AML-193 (cell line): ENCODE measurements at regions not wholly inside any gene's neighbourhood (a gene's known extent, or its start where the extent isn't known, plus 50 kb on each side); places are given as distances from the start of the nearest gene placed in this dataset.

Source experiments
- DNase-seq, 2 experiments: peaks; one replicate each; lab custom pipeline; 2025; lab: John Stamatoyannopoulos, UW

- no peak for DNase-seq
These were observed 309.8 kb upstream of the HAND2 start for GRCh38 chr4:173839865-173840264.

DNA sequence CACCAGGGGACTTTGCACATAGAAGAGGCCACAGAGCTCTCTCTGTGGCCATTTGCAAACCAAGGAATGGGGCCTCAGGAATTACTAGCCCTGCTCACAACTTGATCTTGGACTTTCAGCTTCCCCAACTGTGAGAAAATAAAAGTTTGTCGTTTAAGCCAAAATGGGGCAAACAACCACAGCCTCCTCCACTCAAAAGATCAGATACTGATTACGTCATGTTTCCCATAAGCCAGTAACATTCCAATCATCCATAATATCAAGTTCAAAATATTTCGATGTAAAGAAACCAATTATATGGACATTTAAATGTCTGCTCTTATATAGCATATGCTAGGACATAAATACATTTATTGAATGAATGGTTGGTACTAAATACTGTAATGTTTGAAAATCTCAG lies 307.5 kb upstream of the HAND2 start:
- DNase-seq: no peak

GRCh38 chr4:173835903-173836302 lies 305.9 kb upstream of the HAND2 start:
- DNase-seq: no peak

- peak; percentile 5 to 12 for DNase-seq
These were observed 304.1 kb upstream of the HAND2 start for GRCh38 chr4:173834151-173834550.

- DNase-seq: no peak
These were observed 299.5 kb upstream of the HAND2 start for GRCh38 chr4:173829565-173829964.

GRCh38 chr4:173827707-173828106 lies 297.7 kb upstream of the HAND2 start:
- no peak for DNase-seq

DNA sequence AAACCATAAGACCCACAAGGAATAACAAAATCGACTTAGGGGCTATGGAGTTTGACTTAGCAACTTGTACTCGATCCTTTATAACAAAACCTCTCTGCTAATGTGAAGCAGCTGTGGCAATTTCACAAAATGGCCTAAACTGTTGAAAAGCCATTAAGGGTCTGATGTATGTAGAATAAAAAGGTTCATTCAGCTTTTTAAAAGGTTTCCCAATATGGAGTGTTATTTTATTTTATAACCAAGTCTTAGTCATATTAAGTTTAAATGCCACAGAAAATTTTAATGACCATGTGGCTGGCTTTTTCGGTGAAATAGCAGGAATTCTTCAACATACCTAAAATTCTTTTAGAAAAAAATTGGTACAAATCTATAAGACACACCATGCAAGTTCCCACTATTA lies 291.8 kb upstream of the HAND2 start:
- no peak for DNase-seq

GRCh38 chr4:173821036-173821435 lies 291.0 kb upstream of the HAND2 start:
- no peak for DNase-seq

- DNase-seq: no peak
These were observed 277.3 kb upstream of the HAND2 start for GRCh38 chr4:173807347-173807746.

DNA sequence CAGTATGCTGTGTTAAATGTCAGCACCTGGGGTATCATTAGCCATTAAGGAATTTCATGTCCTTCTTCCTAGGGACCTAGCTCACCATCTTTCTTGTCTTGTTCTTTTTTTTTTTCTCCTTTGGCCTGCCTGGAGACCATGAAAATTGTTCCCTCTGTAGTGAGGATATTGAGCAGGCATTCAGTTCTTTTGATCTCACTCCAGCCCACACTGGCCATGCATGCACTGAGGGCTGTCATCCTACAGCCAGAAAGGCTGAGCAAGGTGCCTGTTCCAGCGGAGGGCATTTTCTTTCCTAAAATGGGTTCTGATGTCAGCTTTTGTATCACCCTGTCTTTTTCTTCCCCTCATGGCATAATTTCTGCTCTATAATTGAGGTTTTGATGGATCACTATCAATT lies 275.9 kb upstream of the HAND2 start:
- DNase-seq: no peak

GRCh38 chr4:173802662-173803022 lies 272.6 kb upstream of the HAND2 start:
- no peak for DNase-seq

GRCh38 chr4:173801876-173802661 lies 272.0 kb upstream of the HAND2 start:
- no peak for DNase-seq

DNA sequence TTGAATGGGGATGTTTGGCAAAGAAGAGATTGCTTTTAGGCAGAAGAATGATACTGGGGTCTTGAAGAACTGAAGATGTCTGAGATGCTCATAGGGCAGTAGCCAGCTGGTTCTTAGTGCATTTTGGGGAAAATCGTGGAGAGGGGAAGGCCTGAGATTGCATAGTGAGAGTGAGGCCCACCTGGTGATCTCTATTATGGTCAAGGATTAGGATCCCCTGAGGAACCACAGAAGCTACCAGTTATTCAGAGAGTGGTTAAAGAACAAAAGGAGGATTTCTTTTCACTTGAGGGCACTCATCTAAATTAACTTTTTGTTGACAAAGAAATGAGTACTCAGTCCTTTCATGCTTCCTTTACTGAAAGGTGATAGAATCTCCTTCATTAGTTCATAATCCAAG lies 271.3 kb upstream of the HAND2 start:
- no peak for DNase-seq

GRCh38 chr4:173797296-173797695 lies 267.3 kb upstream of the HAND2 start:
- no peak for DNase-seq

- no peak for DNase-seq
These were observed 264.6 kb upstream of the HAND2 start for GRCh38 chr4:173794662-173795061.

GRCh38 chr4:173793937-173794510 lies 264.0 kb upstream of the HAND2 start:
- DNase-seq: no peak

DNA sequence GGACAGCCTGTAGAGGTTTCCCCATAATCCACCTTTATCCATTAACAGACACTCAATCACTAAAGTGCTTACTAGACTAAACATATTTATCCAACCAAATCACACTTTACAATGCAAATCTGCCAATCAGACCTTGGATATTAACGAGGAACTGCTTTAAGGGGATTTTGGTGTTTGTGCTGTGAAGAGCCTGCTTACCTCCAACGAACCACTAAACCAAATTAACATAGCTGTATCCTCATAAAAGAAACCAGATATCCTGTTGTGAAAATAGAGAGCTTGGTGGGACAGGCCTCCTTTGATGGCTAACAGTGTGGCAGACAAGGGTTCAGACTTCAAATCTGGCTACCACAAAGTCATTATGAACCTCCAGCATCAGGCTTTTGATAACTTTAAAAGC lies 252.6 kb upstream of the HAND2 start:
- no peak for DNase-seq

- DNase-seq: no peak
These were observed 247.9 kb upstream of the HAND2 start for GRCh38 chr4:173777921-173778320.

- DNase-seq: no peak
These were observed 247.4 kb upstream of the HAND2 start for GRCh38 chr4:173777421-173777820.

- no peak for DNase-seq
These were observed 239.5 kb upstream of the HAND2 start for GRCh38 chr4:173769568-173769967.

- no peak for DNase-seq
These were observed 237.6 kb upstream of the HAND2 start for GRCh38 chr4:173767650-173768049.

DNA sequence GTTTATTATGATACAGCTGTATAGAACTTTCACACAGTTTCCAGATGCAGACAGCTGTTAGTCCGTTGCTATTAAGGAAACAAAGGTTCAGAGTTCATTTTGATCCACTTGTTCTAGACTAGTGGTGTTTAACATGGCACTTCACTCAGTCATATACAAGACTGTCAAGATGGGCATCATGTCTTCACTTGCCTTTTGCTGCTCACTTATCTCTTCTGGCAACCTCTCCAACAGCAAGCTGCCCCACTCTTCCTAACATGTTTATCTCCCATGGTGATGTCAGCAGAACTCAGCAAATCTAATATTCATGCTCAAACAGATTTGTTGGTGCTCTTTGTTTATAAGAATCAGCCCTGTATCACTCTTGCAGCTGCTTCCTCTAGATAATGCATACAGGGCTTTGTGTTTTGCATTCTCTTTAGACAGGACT lies 236.2 kb upstream of the HAND2 start:
- DNase-seq: no peak

DNA sequence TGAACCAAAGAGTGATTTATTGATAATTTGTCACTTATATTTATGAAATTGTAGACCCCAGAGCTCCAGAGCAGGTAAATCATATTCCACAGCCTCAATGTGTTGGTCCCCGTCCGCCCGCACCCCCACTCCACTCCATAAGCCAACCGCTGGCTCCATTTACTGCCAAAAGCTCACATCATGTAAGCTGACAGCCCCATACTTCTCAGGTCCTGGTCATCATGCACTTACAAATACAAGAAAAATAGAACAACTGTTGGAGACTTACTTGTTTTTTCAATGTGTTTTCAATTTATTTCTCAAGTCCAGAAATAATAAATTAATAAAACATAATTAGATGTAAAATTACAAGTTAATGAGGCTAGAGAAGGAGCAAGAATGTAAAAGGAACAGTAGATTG lies 235.7 kb upstream of the HAND2 start:
- no peak for DNase-seq

GRCh38 chr4:173763389-173763788 lies 233.4 kb upstream of the HAND2 start:
- no peak for DNase-seq
